SK-N-MC (cell line): ENCODE measurements at regions not wholly inside any gene's neighbourhood (a gene's known extent, or its start where the extent isn't known, plus 50 kb on each side); places are given as distances from the start of the nearest gene placed in this dataset.
"Not testable (repeated sequence)": the region's sequence is repeated elsewhere in the genome, so short reads cannot be mapped to it uniquely, and the experiment has no call there.

Source experiments
- DNase-seq: peaks from one replicate; pipeline ENCODE4 v3.0.0-alpha.2; 2011; ENCODE audit warnings: low read depth, low spot score
- H3K27ac ChIP-seq: fragments of 200-600 bp; sonication (generic); 2 replicates; pipeline ENCODE4 v1.5.1; 2016; ENCODE audit warnings: mixed run types
- H3K36me3 ChIP-seq: fragments of 200-600 bp; sonication (generic); 2 replicates; pipeline ENCODE4 v1.6.1; 2017; ENCODE audit warnings: antibody characterized with exemption, low read length, mixed read lengths; ENCODE audit not compliant: insufficient read depth
- H3K4me3 ChIP-seq: fragments of 200-600 bp; sonication (generic); 2 replicates; pipeline ENCODE4 v1.5.1; 2016
- H3K9ac ChIP-seq: fragments of 200-600 bp; sonication (generic); 2 replicates; pipeline ENCODE4 v1.8.0; 2017; ENCODE audit warnings: mixed run types, mixed read lengths; ENCODE audit not compliant: insufficient read length
- H3K9me3 ChIP-seq: fragments of 200-600 bp; sonication (generic); 2 replicates; pipeline ENCODE4 v1.6.1; 2017; ENCODE audit warnings: low read depth, mild to moderate bottlenecking, antibody characterized with exemption, low read length, moderate library complexity, mixed read lengths
- EZH2 ChIP-seq: fragments of 200-600 bp; sonication (generic); IDR thresholded peaks from one replicate; pipeline ENCODE4 v1.6.1; 2017; ENCODE audit warnings: antibody characterized with exemption
- FOXP2 ChIP-seq: optimal IDR thresholded peaks from 2 replicates; pipeline ENCODE3; 2011; ENCODE audit warnings: mild to moderate bottlenecking, moderate library complexity; ENCODE audit not compliant: insufficient read depth; ENCODE audit errors: extremely low read length, control extremely low read depth
- POLR2AphosphoS5 ChIP-seq: IDR thresholded peaks from 2 replicates; pipeline ENCODE4 v1.6.1; 2012; ENCODE audit warnings: mild to moderate bottlenecking, low read depth, low read length, borderline replicate concordance

DNA sequence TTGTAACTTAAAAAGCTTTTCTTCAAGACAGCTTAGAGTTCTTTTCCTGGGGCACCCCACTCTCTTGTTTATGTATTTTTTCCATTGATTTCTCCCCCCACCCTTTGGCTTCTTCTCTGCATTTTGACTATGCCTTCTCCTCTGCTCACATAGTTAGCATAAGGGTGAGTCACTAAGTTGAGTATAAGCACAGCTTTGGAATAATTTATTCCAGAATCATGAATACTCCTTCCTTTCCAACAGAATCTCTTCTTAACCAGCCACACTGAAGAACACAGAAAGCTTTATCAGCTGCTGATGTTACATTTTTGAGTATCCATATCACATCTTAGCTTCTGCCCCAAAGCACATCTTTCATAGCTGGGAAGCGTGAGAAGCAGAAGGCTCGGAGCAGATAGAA, 449.5 kb upstream of the MKI67 start:
- H3K9me3 ChIP-seq, result no peaks in the 10 kb centered on the region
- no peak for DNase-seq
- H3K36me3 ChIP-seq, result no peaks in the 10 kb centered on the region
- peak overlapping the region; percentile 90 for H3K27ac ChIP-seq
- no peak overlapping the region for H3K4me3 ChIP-seq
- TF ChIP-seq POLR2AphosphoS5, result no peak
- TF ChIP-seq FOXP2, result no peak
- TF ChIP-seq EZH2, result no peak
- no peak overlapping the region for H3K9ac ChIP-seq

DNA sequence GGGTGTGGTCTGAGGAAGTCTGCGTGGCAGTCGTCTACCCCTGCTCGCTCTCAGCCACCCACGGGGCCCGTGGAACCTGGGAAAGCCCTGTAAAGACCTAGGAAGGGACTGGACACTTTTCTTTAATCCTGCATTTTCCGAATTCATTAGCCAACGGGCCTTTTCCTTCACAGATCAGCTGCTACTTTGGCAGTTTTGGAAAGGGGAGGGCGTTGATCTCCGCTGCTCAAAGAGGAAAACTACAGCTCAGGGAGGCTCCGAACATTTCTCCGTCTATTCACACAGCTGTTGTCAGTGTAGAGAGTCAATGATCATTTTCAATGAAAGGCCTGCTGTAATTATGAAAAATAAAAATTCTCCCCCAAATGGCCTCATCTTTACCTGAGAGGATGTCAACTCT, 450.1 kb upstream of the MKI67 start:
- peak overlapping the region; percentile 90 for H3K27ac ChIP-seq
- no peak overlapping the region for H3K9ac ChIP-seq
- no peak for DNase-seq
- no peak for TF ChIP-seq POLR2AphosphoS5
- TF ChIP-seq EZH2, result no peak
- no peak overlapping the region for H3K4me3 ChIP-seq
- no peaks in the 10 kb centered on the region for H3K9me3 ChIP-seq
- no peaks in the 10 kb centered on the region for H3K36me3 ChIP-seq

- no peak for TF ChIP-seq FOXP2
- no peak for TF ChIP-seq EZH2
- TF ChIP-seq POLR2AphosphoS5, result no peak
- Histone ChIP-seq H3K27ac (peak overlapping the region; percentile 90), H3K9ac (peak overlapping the region; percentile 62), H3K9me3 (no peaks in the 10 kb centered on the region), H3K4me3 (no peak overlapping the region), H3K36me3 (no peaks in the 10 kb centered on the region)
- DNase-seq, result no peak
Observed at GRCh38 chr10:128576943-128577670, 450.9 kb upstream of the MKI67 start.

DNA sequence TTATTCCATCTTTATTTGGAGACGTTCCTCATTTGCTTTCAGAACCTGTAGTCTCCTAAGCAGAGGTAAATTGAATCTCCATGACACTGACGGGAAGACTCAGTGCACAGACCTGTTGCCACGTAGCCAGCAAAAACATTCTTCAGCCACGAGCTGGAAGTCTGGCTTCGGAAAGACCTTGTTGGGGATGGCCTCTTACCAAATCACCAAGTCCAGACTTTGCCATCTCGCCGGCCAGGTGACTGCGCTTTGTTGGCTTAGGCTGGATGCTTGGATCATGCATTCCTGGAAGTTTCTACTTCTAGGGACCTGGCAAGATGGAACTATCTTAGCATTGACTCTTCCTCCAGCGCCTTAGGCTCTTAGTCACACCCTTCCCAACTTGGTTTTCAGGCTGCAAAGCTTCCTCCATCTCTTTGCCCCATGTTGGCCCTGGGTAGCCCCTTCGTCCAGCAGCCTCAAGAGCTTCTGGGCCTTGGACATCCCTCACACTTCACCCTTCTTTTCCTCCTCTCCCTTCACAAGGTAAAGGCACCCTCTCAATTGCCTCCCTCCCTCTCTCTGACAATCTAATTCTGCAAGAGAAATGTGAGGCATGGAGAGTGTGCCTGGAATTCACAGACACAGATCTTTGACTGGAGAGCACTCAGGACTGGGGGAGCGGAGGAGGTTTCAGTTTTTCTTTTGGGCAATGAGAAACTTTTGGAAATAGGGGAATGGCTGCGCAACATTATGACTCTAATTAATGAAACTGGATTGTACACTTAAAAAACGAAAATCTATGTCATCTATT, 451.9 kb upstream of the MKI67 start:
- Histone ChIP-seq H3K27ac (0 out of 2 replicates have a peak overlapping the region, but pooled peaks have one; percentile 90), H3K9me3 (no peaks in the 10 kb centered on the region), H3K9ac (no peak overlapping the region), H3K36me3 (no peaks in the 10 kb centered on the region), H3K4me3 (no peak overlapping the region)
- no peak for DNase-seq
- no peak for TF ChIP-seq EZH2
- TF ChIP-seq FOXP2, result no peak
- TF ChIP-seq POLR2AphosphoS5, result no peak

GRCh38 chr10:128578766-128579165, 452.5 kb upstream of the MKI67 start:
- TF ChIP-seq POLR2AphosphoS5, result no peak
- no peak for TF ChIP-seq FOXP2
- TF ChIP-seq EZH2, result no peak
- Histone ChIP-seq H3K27ac (no peak overlapping the region), H3K4me3 (no peak overlapping the region), H3K36me3 (no peaks in the 10 kb centered on the region), H3K9ac (no peak overlapping the region), H3K9me3 (no peaks in the 10 kb centered on the region)
- DNase-seq, result no peak

DNA sequence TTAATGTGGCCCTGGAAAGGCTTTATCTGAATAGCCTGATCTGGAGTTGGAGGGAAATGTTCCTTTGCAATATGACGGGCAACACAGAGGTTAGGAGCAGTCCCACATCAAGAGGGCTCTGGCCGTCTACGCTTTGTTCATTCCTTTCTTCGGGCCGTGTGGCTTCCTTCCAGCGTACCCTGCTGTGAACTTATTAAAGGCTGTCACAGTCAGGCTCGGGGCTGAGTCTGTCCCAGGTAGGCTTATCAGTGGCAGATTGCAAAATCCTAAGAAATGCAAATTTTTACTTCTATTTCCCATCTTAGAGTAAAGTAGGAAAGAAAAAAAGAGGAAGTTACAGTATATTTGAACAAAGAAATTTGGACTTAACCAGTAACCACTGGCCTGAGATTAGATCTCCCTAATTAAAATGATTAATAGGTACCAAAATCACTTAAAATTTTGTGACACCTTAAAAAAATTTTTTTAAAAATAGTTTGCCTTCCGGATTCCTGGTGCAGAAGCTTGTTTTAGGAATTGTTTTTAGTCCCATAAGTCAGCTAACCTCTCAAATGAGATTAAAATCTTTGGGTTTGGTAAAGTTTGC, 453.1 kb upstream of the MKI67 start:
- TF ChIP-seq POLR2AphosphoS5, result no peak
- TF ChIP-seq EZH2, result no peak
- TF ChIP-seq FOXP2, result no peak
- Histone ChIP-seq H3K9ac (peak overlapping the region; percentile 26), H3K36me3 (no peaks in the 10 kb centered on the region), H3K27ac (0 out of 2 replicates have a peak overlapping the region, but pooled peaks have one; percentile 25), H3K9me3 (no peaks in the 10 kb centered on the region), H3K4me3 (no peak overlapping the region; the same call in 1 of the 2 replicates)
- no peak for DNase-seq

DNA sequence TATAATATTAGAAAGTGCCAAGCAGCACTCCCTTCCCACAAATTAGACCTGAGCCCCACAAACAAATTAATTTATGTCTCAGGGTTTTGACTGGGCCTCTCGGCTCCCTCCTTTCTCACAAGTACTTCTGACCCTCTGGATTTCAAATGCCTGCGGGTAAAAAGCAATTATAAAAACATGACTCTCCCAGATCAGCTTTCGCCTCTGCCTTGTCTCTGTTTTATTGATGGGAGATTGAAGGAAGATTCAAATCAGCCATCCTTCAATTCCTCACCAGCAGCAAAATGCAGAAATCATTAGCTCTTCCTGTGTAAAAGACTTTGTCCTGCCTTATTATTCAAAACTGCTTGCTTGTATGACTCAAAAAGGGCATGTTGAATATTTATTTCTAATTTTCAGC, 453.7 kb upstream of the MKI67 start:
- no peak for DNase-seq
- peak overlapping the region; percentile 64; the same call in 1 of the 2 replicates for H3K27ac ChIP-seq
- TF ChIP-seq POLR2AphosphoS5 (no peak), EZH2 (no peak), FOXP2 (no peak)
- peak overlapping the region; percentile 25; the same call in 1 of the 2 replicates for H3K4me3 ChIP-seq
- H3K36me3 ChIP-seq, result no peaks in the 10 kb centered on the region
- H3K9ac ChIP-seq, result peak overlapping the region; percentile 26
- no peaks in the 10 kb centered on the region for H3K9me3 ChIP-seq

DNA sequence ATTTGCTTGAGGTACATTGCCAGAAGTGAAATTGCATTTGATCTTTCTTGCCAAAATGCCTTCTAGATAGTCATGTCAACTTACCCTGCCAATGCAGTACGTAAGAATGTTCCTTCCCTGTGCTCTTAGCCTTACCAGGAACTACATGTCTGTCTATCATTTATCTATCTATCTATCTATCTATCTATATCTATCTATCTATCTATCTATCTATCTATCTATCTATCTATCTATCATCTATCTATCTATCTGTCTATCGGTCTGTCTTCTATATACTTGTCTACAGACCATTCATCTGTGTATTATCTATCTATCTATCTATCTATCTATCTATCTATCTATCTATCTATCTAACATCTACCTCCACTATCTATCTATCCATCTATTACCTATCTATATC, 456.9 kb upstream of the MKI67 start:
- H3K4me3 ChIP-seq, H3K9me3 ChIP-seq, H3K27ac ChIP-seq, H3K36me3 ChIP-seq, H3K9ac ChIP-seq, DNase-seq: not testable (repeated sequence)

DNA sequence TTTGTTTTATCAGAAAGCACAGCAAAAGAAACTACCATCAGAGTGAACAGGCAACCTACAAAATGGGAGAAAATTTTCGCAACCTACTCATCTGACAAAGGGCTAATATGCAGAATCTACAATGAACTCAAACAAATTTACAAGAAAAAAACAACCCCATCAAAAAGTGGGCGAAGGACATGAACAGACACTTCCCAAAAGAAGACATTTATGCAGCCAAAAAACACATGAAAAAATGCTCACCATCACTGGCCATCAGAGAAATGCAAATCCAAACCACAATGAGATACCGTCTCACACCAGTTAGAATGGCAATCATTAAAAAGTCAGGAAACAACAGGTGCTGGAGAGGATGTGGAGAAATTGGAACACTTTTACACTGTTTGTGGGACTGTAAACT, 460.4 kb upstream of the MKI67 start:
- not testable (repeated sequence) for H3K36me3 ChIP-seq, H3K9me3 ChIP-seq, H3K4me3 ChIP-seq, H3K27ac ChIP-seq, DNase-seq, H3K9ac ChIP-seq
